Endothelial cell of umbilical vein (primary cell): ENCODE measurements at regions not wholly inside any gene's neighbourhood (a gene's known extent, or its start where the extent isn't known, plus 50 kb on each side); places are given as distances from the start of the nearest gene placed in this dataset.

ENCODE experiments used
- EZH2 ChIP-seq: IDR thresholded peaks from 2 replicates; pipeline ENCODE4 v1.6.1; 2012; ENCODE audit warnings: borderline replicate concordance, low read depth, mild to moderate bottlenecking, moderate library complexity, low read length, inconsistent platforms; ENCODE audit not compliant: severe bottlenecking
- FOS ChIP-seq: IDR thresholded peaks from 2 replicates; pipeline ENCODE4 v1.6.1; 2011; ENCODE audit warnings: mild to moderate bottlenecking, low read length, moderate library complexity, borderline replicate concordance; ENCODE audit not compliant: insufficient read depth
- GATA2 ChIP-seq: IDR thresholded peaks from 2 replicates; pipeline ENCODE4 v1.7.0; 2011; ENCODE audit warnings: low read depth, mild to moderate bottlenecking, moderate library complexity, mixed read lengths, low read length; ENCODE audit not compliant: insufficient read length, insufficient read depth
- JUN ChIP-seq: IDR thresholded peaks from 2 replicates; pipeline ENCODE4 v1.6.1; 2011; ENCODE audit warnings: borderline replicate concordance, low read depth; ENCODE audit not compliant: insufficient read length, insufficient read depth
- MYC ChIP-seq: IDR thresholded peaks from one replicate; pipeline ENCODE4 v1.6.1; 2011; ENCODE audit warnings: mild to moderate bottlenecking, low read depth, low read length
- POLR2A ChIP-seq: IDR thresholded peaks from 2 replicates; pipeline ENCODE4 v1.6.1; 2012; ENCODE audit warnings: low read depth, mild to moderate bottlenecking, control low read depth, low read length
- POLR2AphosphoS5 ChIP-seq: IDR thresholded peaks from 2 replicates; pipeline ENCODE4 v1.6.1; 2012; ENCODE audit warnings: low read depth, mild to moderate bottlenecking, control low read depth, low read length, moderate library complexity; ENCODE audit not compliant: insufficient read depth
- TF ChIP-seq, protein P1 (sequence below), 2 donors: IDR thresholded peaks; 1 replicate in 1 of 2; 2 replicates in 1 of 2; pipeline ENCODE4 v1.5.1; 2011; ENCODE audit warnings: low read length in 2 of 2, mild to moderate bottlenecking in 2 of 2, moderate library complexity in 2 of 2, control low read depth in 1 of 2, inconsistent platforms in 1 of 2, low read depth in 1 of 2; ENCODE audit not compliant: insufficient read depth in 1 of 2; ENCODE audit errors: extremely low read depth in 1 of 2
- TF ChIP-seq, protein P2 (sequence below): IDR thresholded peaks from 2 replicates; pipeline ENCODE4 v1.6.1; 2011; ENCODE audit not compliant: insufficient read depth, insufficient read length

DNA sequence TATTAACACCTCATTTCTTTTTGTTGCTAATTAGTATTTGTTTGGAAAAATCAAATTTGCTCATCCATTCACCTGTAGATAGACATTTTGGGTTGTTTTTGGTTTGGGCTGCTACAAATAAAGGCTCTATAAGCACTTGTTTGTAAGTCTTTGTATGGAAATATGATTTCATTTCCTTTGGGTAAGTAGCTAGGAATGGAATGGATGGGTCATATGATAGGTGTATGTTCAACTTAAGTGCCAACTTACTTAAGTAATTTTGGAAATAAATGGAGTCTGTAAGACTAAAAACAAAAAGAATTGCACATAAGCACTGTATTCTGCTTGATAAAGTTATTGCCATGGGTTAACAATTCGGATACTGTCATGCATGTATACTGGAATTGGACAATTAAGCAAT lies 157.7 kb upstream of the NAMPT start:
- TF ChIP-seq POLR2AphosphoS5 (no peak), MYC (no peak), POLR2A (no peak), EZH2 (no peak), GATA2 (no peak), FOS (no peak), JUN (no peak)
- TF ChIP-seq, protein P1, sequence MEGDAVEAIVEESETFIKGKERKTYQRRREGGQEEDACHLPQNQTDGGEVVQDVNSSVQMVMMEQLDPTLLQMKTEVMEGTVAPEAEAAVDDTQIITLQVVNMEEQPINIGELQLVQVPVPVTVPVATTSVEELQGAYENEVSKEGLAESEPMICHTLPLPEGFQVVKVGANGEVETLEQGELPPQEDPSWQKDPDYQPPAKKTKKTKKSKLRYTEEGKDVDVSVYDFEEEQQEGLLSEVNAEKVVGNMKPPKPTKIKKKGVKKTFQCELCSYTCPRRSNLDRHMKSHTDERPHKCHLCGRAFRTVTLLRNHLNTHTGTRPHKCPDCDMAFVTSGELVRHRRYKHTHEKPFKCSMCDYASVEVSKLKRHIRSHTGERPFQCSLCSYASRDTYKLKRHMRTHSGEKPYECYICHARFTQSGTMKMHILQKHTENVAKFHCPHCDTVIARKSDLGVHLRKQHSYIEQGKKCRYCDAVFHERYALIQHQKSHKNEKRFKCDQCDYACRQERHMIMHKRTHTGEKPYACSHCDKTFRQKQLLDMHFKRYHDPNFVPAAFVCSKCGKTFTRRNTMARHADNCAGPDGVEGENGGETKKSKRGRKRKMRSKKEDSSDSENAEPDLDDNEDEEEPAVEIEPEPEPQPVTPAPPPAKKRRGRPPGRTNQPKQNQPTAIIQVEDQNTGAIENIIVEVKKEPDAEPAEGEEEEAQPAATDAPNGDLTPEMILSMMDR (IDR thresholded peaks at IDR 0.05; ENCODE audit: extremely low read depth in 1 of 2, insufficient read depth in 1 of 2, low read depth in 1 of 2, low read length in 2 of 2) = no peak
- TF ChIP-seq, protein P2, sequence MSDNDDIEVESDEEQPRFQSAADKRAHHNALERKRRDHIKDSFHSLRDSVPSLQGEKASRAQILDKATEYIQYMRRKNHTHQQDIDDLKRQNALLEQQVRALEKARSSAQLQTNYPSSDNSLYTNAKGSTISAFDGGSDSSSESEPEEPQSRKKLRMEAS = no peak
